PC-9 (cell line): ENCODE measurements at regions not wholly inside any gene's neighbourhood (a gene's known extent, or its start where the extent isn't known, plus 50 kb on each side); places are given as distances from the start of the nearest gene placed in this dataset.

Source experiments
- CTCF ChIP-seq: fragments of 200-600 bp; sonication (generic); conservative IDR thresholded peaks from 2 replicates; pipeline ENCODE4 v1.6.1; 2017; ENCODE audit warnings: mixed run types, antibody characterized with exemption, mild to moderate bottlenecking, moderate library complexity
- EZH2 ChIP-seq: fragments of 200-600 bp; sonication (generic); IDR thresholded peaks from 2 replicates; pipeline ENCODE4 v1.8.0; 2017; ENCODE audit warnings: antibody characterized with exemption, low read depth

GRCh38 chr18:24837066-24837465 is 376.6 kb downstream of the HRH4 start:
- no peak for TF ChIP-seq CTCF
- TF ChIP-seq EZH2: no peak
